GM03348 (cell line): ENCODE measurements at regions not wholly inside any gene's neighbourhood (a gene's known extent, or its start where the extent isn't known, plus 50 kb on each side); places are given as distances from the start of the nearest gene placed in this dataset.
"Not testable (repeated sequence)": the region's sequence is repeated elsewhere in the genome, so short reads cannot be mapped to it uniquely, and the experiment has no call there.

Source experiments
- DNase-seq: peaks from one replicate; pipeline ENCODE4 v3.0.0; 2012; ENCODE audit warnings: low spot score

DNA sequence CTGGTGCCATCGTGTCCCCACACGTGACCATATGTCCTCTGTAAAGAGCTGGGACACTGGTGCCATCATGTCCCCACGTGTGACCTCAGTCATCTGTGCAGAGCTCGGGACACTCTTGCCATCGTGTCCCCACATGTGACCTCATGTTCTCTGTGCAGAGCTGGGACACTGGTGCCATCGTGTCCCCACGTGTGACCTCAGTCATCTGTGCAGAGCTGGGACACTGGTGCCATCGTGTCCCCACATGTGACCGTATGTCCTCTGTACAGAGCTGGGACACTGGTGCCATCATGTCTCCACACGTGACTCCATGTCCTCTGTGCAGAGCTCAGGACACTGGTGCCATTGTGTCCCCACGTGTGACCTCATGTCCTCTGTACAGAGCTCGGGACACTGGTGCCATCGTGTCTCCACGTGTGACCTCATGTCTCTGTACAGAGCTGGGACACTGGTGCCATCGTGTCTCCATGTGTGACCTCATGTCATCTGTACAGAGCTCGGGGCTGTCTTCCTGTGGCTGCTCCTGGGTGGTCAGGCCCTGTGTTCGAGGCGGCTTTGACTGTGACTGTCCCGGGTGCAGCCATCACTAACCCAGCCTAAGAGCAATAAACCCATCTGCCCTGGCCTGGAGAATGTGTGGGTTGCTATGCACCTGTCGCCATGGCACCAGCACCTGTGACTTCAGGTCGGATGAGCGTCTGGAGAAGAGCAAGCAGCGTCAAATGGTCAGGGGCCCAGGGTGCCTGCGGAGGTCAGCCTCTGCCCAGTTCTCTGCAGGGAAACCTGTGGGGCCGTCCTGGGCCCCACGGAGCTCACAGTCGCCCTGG lies 334.4 kb downstream of the ADGRD1 start:
- no peak for DNase-seq

DNA sequence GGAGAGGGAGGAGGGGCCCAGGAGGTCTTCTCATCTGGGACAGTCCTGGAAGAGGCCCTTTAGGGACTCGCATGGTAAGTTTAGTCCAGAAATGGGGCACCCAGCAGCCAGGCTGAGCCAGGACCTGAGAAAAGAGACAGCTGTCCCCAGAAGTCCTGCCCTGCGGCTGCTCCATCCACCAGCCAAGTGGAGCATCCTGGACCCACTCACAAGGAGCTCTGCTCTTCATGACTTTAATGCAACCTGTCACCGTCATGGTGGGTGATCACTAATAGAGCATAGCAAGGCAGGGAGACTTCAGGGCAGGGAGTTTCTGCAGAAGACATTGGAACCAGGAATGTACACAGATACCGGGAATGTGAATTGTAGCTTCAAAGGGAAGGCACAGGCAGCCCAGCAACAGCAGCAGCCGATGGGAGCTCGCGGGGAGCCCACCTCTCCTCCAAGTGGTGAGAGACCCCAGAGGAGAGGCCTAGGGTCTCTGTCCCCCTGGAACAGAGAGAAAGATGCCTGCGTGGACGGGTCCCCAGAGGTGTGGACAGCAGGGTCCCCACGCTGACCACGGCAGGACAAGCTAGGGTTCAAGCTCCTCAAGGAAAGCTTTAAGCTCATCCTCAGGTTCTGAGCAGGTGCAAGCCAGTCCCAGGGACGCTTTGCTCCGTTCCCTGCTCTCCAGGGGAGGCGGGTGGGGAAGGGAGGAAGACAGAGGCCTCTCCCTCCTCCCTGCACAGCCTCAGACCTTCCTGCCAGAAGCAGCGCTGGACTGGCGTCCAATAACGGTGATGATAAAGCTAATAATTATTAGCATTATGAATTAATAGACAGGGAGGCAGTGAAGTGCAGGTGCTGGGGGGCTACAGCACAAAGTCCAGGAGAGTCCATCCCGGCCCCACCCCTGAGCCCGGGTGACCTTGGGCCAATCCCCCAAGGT lies 335.3 kb downstream of the ADGRD1 start:
- not testable (repeated sequence) for DNase-seq

DNA sequence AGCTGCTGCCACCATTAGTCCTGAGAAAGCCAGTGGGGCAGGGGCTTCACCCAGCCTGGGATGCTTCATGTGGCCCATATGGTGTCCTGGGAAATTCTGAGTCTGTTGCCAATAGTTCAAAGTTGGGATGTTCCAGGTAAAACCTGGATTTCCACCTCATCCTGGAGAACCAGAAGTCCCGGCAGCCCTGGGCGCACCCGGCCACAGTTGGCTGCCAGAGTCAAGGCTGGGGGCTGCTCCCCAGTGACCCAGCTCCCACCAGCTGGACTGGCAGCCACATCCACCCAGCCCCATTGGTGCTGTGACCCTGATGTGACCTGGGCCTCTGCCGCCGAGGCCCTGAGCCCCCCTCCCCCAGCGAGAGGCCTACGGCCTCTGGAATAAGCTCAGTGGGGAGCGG lies 336.1 kb downstream of the ADGRD1 start:
- DNase-seq = not testable (repeated sequence)

DNA sequence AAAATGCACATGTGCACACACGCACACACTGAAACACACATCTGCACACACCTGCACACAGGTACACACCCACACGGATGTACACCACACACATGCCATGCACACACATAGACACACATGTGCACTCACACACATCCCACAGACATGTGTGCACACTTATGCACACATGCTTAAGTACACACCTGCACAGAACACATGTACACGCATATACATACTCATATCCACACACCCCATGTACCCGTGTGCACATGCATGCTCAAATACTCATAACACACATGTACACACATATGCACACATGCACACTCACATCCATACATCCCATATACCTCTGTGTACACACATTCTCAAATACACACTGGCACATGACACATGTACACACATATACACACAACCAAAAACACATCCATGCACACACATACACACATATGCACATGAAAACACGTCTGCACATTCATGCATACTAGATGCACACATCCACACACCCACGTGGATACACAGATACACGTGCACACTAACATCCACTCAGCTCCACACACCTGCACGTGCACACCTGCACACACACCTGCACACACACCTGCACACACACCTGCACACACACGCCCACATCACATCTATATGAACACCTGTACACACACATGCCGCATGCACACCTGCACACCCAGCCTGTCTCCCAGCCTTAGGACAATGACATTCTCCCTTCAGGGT lies 336.7 kb downstream of the ADGRD1 start:
- no peak for DNase-seq

DNA sequence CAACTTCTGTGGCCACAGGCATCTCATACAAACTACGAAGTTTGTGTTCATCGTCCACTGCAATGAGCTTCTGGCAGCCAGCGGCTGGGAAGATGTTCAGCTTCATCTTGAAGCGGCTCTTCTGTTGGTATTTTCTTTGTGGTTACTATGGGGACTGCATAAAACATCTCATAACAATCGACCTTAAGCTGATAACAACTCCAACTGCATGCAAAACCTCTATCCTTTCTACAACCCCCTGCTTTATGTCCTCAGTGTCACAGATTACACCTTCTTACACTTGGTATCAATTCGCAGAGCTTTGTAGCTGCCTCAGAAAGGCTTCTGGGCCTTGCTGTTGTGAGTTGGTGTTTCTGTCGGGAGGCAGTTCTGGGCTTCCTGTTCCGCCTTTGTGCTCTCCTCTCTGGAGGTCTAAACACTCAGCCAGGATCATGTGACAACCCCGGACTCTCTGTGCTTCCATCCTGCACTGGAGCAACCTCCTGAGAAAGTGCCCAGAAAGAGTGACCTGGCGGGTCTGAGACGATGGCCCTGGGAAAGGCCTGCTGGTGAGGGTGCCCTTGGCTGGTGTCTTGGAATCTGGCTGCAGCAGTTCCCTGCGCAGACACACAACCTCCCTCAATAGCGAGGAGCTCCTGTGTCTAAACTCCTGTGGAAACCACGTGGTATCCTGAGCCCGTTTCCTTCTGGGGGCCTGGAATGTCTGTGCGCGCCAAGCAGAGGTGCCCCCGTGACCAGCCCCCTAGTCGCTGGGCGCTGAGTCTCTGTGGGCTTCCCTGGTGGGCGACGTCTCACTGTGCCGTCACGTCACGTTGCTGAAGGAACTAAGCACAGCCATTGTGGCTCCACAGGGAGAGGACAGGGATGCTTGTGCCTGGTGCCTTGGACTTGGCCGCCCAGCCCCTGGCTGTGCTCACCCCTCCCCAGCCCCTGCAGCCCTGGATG lies 339.6 kb downstream of the ADGRD1 start:
- DNase-seq = not testable (repeated sequence)

DNA sequence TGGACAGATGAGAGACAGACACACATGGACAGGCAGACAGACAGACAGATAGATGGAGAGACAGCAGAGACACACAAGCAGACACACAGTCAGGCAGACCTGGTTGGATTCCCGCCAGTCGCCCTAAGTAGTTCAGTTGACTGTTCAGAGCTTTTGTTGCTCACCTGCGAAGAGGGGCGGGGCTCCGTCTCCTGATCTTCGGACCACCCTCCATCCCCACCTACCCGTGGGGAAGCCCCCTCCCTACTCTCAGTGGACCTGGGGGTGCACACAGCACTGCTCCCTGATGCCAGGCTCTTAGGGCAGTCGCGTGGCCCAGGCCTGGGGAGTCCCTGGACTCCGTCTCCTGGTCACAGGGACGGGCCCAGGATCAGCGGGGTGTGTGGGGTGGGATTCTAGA lies 341.0 kb downstream of the ADGRD1 start:
- not testable (repeated sequence) for DNase-seq

DNA sequence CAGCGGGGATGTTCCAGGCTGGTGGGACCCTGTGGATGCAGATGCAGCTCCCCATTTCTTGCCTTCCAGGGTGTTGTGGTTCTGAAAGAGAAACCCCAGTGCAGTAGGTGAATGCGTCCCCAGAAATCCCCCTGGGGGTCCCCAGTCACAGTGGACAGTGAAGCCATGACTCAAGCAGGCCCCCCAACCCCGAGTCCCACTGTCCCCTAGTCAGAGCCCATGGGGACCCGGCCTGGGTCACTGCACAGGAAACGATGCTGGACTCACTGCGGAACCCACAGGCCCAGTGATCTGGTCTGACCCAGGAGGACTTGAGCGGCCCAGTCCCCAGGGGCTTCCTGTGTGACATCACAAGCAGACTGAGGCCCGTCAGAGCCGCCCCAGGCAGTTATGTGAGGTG lies 341.4 kb downstream of the ADGRD1 start:
- DNase-seq = not testable (repeated sequence)

DNA sequence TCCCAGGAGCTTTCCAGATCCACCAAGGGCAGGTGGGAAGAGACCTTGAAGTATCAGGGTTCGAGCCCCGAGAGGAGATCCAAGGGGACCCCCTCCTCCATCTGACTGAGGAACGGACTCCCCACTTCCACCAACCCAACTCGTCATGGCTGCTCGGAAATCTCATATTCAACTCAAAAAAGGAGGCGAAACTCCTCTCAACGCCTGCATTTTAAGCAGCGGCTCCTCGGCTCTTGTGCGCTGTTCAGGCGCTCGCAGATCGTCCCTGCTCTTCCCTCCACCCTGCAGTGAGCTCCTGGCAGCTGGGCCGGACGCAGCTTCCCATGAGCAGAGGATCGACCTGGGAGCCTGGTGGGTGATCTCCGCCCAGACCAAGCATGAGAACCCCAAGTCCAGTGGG lies 341.9 kb downstream of the ADGRD1 start:
- not testable (repeated sequence) for DNase-seq

DNA sequence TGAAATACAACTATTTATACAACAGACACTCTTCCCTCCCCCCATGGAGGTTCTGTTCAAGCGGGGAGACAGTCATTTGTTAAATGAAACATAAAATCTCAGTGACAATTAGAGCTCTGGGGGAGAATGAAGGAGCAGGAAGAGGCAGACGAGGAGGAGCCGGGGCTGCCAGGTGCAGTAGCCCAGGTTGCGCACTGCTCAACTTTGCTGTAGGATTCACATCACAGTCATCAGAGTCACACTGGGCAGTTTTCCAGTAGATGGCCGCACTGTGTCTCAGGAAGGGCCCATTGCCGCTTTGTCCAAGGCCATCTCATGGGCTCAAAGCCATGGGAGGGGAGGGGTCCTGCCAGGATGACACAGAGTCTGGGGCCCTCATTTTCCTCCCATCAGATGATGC lies 342.4 kb downstream of the ADGRD1 start:
- DNase-seq = not testable (repeated sequence)

DNA sequence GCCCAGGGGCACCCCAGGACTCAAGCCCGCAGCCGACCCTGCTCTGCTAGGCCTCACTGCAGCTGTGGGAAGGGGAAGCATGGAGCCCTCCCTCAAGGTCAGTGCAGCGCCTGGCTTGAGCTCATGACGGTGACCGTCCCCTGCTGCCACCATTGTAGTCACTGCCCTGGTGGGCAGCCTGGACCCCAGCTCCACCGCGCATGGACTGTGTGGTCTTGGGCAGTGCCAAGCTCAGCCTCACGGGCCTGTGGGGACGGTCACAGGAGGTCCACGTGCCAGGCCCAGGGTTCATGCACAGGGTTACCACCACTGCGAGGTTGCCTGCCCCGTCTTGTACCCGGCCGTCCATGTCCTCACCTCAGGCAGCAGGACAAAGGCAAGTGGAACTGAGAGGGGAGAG lies 342.9 kb downstream of the ADGRD1 start:
- not testable (repeated sequence) for DNase-seq

DNA sequence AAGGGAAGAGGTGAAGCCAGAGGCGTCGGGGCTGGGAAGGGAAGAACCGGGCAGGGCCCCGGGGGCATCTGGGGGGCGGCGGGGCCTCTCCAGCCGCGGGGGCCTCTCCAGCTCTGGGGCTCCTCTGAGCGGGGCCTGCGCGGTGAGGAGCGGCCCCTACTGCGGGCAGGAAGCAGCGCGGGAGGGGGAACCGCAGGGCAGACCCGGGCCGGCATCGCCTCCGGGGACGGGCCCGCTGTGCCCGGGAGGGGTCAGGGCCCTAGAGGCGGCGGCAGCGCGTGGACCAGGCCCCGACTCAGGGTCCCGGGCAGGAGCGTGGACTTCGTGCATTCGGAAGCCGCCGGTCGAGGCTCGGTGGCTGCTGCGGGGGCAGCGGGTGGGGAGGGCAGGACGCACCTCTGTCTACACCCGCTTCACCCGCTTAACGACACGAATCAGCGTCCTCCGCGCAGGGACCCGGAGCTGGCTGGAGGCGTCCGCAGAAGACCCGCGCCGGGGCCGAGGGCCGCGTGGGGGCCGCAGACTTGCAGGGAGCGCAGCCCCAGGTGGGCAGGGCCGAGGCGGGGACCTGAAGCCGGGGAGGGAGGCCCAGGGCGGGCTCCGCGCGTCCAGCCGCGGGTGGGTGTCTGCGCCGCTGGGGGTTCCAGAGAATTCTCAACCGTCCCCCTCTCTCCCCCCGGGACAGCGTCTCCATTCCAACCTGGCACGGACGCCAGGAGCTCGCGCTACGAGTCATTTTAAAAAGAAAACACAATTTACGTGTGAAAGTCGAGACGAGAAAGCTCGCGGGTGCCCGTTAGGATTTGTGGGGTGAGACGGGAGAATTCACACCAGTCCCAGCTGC lies 345.0 kb downstream of the ADGRD1 start:
- not testable (repeated sequence) for DNase-seq

DNA sequence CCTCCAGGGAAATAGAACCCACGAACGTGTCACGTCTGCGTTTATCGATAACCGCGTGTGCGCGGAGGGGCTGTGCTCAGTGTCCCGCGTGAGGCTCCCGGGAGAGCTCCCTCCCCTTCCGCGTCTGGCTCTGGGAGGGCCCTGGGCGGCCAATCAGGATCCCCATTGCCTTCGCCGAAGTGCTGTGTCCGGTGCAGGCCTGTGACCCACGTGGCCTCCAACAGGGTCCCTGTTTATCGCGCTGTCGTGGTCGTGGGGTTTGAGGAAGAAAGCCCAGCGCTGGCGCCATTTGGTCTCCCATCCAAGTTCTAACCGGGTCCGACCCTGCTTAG lies 345.6 kb downstream of the ADGRD1 start:
- not testable (repeated sequence) for DNase-seq

DNA sequence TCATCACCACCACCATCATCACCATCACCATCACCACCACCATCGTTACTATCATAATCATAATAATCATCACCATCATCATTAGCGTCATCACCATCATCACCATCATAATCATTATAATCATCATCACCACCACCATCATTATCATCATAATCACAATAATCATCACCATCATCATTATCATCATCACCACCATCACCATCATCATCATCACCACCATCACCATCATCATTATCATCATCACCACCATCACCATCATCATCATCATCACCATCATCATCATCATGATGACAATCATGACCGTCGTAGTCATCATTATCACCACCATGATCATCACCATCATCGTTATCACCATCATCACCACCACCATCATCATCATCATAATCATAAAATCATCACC lies 349.9 kb downstream of the ADGRD1 start:
- not testable (repeated sequence) for DNase-seq

DNA sequence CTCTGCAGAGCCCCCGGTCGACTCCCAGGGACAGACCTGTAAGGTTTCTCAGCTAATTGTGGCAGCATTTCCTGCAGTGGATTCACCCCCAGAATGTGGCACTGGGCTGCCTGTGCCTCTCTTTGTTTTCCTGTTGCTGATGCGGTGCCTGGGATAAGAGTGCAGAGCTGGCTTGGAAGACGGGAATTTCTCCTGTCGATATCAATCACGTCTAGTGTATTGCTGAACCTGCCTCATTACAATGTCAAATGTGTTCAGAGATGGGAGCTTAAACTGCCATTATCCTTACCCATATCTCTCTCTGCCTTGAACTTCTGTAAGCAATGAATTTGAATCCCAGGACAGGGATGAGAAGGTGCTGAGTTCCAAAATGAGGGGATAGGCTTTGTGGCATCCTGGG lies 350.9 kb downstream of the ADGRD1 start:
- DNase-seq = not testable (repeated sequence)

DNA sequence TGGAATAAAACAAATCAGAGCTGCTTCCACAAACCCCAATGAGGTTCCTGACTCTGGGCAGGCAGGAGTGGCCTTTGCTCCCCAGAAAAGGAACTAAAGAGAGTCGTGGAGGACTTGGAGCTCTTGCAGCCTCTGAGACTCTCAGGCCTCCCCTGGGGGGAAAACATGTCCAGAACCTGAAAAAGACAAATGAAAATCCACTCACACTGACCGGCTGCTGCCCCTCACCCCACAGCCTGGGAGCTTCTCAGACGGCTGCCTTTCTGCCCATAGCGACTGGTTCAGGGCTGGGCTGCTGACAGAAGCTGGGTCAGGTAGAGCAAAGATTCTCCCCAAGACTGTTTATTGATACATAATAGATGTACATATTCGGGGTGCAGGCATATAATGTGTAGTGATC lies 356.0 kb downstream of the ADGRD1 start:
- no peak for DNase-seq

DNA sequence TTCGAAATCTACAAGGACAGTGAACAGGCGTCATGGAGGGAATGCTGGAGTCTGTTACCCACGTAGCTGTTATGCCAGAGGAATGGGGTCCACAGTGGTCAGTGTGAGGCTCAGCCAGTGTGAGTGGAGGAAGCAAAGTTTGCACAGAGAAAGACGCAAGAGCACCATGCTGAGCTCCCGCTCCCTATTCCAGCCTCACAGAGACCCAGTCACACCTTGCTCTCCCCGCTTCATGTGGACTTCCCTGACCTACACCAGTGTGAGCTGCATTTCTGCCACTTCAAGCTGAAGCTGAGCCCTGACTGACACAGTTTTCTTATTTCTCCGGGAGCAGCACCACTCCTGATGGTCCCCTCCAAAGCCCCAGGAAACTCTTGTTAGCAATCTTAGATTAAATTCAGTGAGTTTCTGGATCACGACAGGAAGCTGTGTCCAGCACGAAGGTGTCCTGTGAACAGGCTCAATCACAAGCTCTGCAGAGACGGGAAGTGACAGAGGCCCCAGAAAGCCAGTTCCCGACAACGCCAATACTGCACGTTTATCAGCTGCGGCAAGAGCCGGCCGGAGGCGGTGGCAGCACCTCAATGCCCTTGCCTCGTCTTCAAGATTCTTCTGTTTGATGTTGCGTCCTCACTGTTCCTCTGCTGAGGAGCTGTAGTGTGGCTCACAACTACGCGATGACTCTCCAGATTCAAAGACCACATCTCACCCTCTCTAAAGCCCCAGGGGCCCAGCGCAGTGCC lies 356.7 kb downstream of the ADGRD1 start:
- DNase-seq = not testable (repeated sequence)

DNA sequence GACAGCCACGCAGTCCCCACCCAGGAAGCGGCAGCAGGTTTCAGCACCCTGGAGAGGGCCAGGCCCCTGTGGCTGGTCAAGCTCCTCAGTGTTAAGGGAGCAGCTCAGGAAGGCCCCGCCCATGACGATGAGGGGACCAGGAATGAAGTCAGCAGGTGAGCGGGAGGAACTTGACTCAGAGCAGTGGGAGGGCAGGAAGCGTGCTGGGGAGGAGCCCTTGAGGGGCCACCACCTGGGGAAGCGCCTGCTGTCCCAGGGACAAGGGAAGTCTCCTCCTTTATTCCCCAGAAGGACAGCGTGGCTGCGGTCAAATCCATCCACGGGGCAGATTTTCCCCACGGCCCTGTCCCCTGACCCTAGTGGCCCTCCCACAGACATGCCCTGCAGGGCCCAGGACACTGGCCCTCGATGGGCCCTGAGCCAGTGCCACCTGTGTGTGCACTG lies 357.6 kb downstream of the ADGRD1 start:
- not testable (repeated sequence) for DNase-seq

DNA sequence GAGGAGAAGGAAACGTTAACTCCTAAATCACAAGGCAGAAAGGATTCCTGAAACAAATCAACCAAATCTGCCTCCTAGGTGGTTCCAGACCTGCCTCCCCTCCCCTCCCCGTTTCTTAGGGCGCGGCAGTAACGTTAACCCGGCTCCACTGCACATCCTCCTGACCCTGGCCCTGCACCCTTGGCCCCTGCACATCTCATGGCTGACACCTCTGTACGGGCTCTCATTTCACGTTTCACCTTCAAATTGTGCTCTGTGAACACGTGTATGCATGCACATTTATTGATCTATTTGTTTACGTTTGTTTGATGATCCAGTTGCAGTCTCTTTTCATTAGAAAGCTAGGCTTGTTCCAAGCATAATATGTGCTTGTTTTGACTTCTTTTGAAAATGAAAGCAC lies 358.1 kb downstream of the ADGRD1 start:
- no peak for DNase-seq

DNA sequence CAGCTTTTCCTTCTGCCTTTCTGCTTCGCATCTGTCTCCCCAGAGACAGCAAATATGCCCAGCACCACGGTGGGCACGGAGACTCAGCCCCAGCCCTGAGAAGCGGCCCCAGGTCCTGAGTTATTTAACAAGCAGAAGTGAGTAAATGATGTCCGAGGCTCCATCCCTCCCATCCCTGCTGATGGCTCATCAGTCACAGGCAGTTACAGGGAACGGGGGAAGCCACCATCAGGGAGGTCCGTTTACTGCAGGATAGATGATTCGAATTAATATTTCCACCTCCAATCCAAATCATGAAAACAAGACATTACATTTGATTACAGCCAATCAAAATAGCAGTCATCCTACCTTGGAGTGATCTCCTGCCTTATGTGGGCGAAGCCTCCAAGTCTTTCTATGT lies 358.7 kb downstream of the ADGRD1 start:
- DNase-seq = not testable (repeated sequence)
